HG03520 (cell line): ENCODE measurements at regions not wholly inside any gene's neighbourhood (a gene's known extent, or its start where the extent isn't known, plus 50 kb on each side); places are given as distances from the start of the nearest gene placed in this dataset.

ENCODE experiments used
- ATAC-seq: cut with Tn5 transposase; IDR thresholded peaks from one replicate; pipeline ENCODE4 v1.9.1; 2021; ENCODE audit warnings: mild to moderate bottlenecking, moderate library complexity; ENCODE audit not compliant: unreplicated experiment

GRCh38 chr21:28256837-28257236 is 735.8 kb downstream of the LTN1 start:
- no peak for ATAC-seq

- no peak for ATAC-seq
These were observed 736.3 kb downstream of the LTN1 start for GRCh38 chr21:28256420-28256831.

- no peak for ATAC-seq
These were observed 738.7 kb downstream of the LTN1 start for GRCh38 chr21:28253961-28254360.

- ATAC-seq = no peak
These were observed 739.3 kb downstream of the LTN1 start for GRCh38 chr21:28253338-28253737.

- no peak for ATAC-seq
These were observed 739.7 kb downstream of the LTN1 start for GRCh38 chr21:28252928-28253327.

- no peak for ATAC-seq
These were observed 741.7 kb downstream of the LTN1 start for GRCh38 chr21:28250946-28251345.

- ATAC-seq = no peak
These were observed 745.1 kb downstream of the LTN1 start for GRCh38 chr21:28247454-28248020.

- ATAC-seq = no peak
These were observed 752.1 kb downstream of the LTN1 start for GRCh38 chr21:28240586-28240985.

- no peak for ATAC-seq
These were observed 753.3 kb downstream of the LTN1 start for GRCh38 chr21:28239340-28239739.

- ATAC-seq = no peak
These were observed 755.0 kb downstream of the LTN1 start for GRCh38 chr21:28237661-28238060.

GRCh38 chr21:28235169-28235895 is 757.3 kb downstream of the LTN1 start:
- ATAC-seq = no peak

GRCh38 chr21:28234326-28234725 is 758.4 kb downstream of the LTN1 start:
- ATAC-seq = no peak

- no peak for ATAC-seq
These were observed 759.0 kb downstream of the LTN1 start for GRCh38 chr21:28233536-28234220.

- ATAC-seq = no peak
These were observed 762.1 kb downstream of the LTN1 start for GRCh38 chr21:28230559-28230958.

GRCh38 chr21:28229814-28230213 is 762.9 kb downstream of the LTN1 start:
- ATAC-seq = no peak

- ATAC-seq = no peak
These were observed 764.1 kb downstream of the LTN1 start for GRCh38 chr21:28228636-28228995.

GRCh38 chr21:28227881-28228635 is 764.6 kb downstream of the LTN1 start:
- ATAC-seq = no peak

GRCh38 chr21:28226563-28226962 is 766.1 kb downstream of the LTN1 start:
- ATAC-seq = no peak

GRCh38 chr21:28224191-28224726 is 768.4 kb downstream of the LTN1 start:
- no peak for ATAC-seq

GRCh38 chr21:28221984-28222383 is 770.7 kb downstream of the LTN1 start:
- ATAC-seq = no peak

- ATAC-seq = no peak
These were observed 772.0 kb downstream of the LTN1 start for GRCh38 chr21:28220680-28221079.
